ENCODE measurements at regions not wholly inside any gene's neighbourhood (a gene's known extent, or its start where the extent isn't known, plus 50 kb on each side); places are given as distances from the start of the nearest gene placed in this dataset.

GRCh38 chr3:59115364-59116232 lies 65.8 kb upstream of the CFAP20DC start:
- no peak for FAIRE-seq

GRCh38 chr3:59107856-59108815 lies 58.3 kb upstream of the CFAP20DC start:
- no peak for FAIRE-seq

GRCh38 chr3:59106085-59106648 lies 56.3 kb upstream of the CFAP20DC start:
- no peak for FAIRE-seq

- peak; percentile 14 for FAIRE-seq
Observed at GRCh38 chr3:59103552-59103951, 53.7 kb upstream of the CFAP20DC start.

- FAIRE-seq = no peak
Observed at GRCh38 chr3:59101231-59101736, 51.5 kb upstream of the CFAP20DC start.
